Endothelial cell of umbilical vein (primary cell): ENCODE measurements at regions not wholly inside any gene's neighbourhood (a gene's known extent, or its start where the extent isn't known, plus 50 kb on each side); places are given as distances from the start of the nearest gene placed in this dataset.

Experiments
- BruUV-seq: library from RNA; stranded (reverse); fragments of 400-500 nt; replicated peaks from 2 replicates; lab custom pipeline; 2021; lab: Mats Ljungman, UMichigan
- CTCF ChIA-PET: fragments of 300-600, 350-600 bp; sonication (Branson Sonifier 250); formaldehyde crosslinking; loops from one replicate; lab custom pipeline; 2021; ENCODE audit warnings: antibody characterized with exemption, inconsistent platforms; lab: Charles Lee
- POLR2A ChIA-PET: fragments of 300-600, 350-600 bp; sonication (Branson Sonifier 250); formaldehyde crosslinking; loops from one replicate; lab custom pipeline; 2021; ENCODE audit warnings: antibody characterized with exemption, inconsistent platforms; lab: Charles Lee
- DNase-seq: peaks from one replicate; pipeline ENCODE4 v3.0.0-alpha.2; 2011; ENCODE audit warnings: low read depth, low spot score
- FAIRE-seq: peaks from 2 replicates; lab custom pipeline; 2011; peaks lifted over from hg19 to GRCh38; lab: Jason Lieb, UNC
- H2AFZ ChIP-seq: 2 replicates; pipeline ENCODE4 v1.6.0; 2012; ENCODE audit warnings: low read depth, low read length, control low read depth, inconsistent platforms
- H3K27ac ChIP-seq: 2 replicates; pipeline ENCODE4 v1.5.1; 2011; ENCODE audit warnings: low read depth, mild to moderate bottlenecking, control low read depth, low read length, moderate library complexity; ENCODE audit not compliant: insufficient read depth
- H3K27me3 ChIP-seq, 2 experiments: 2 replicates each; pipeline versions ENCODE4 v1.6.0 to v1.6.1; 2011; ENCODE audit warnings: low read length in 2 of 2, mixed read lengths in 1 of 2; ENCODE audit not compliant: control insufficient read depth in 2 of 2, insufficient read depth in 2 of 2
- H3K36me3 ChIP-seq, 2 experiments: 2 replicates in 1 of 2; 3 replicates in 1 of 2; pipeline ENCODE4 v1.5.1; 2011; ENCODE audit warnings: low read length in 2 of 2, mild to moderate bottlenecking in 1 of 2, moderate library complexity in 1 of 2; ENCODE audit not compliant: control insufficient read depth in 2 of 2, insufficient read depth in 2 of 2; ENCODE audit errors: extremely low read depth in 1 of 2
- H3K4me1 ChIP-seq: 3 replicates; pipeline ENCODE4 v1.5.1; 2011; ENCODE audit warnings: mild to moderate bottlenecking, low read length; ENCODE audit not compliant: control insufficient read depth, insufficient read depth; ENCODE audit errors: extremely low read depth
- H3K4me2 ChIP-seq: 2 replicates; pipeline ENCODE4 v1.6.1; 2011; ENCODE audit warnings: low read length, control low read depth, mixed read lengths; ENCODE audit not compliant: insufficient read depth
- H3K4me3 ChIP-seq, 3 experiments: fragments of 200-600 bp in 1 of 3; sonication (generic), shearing (Covaris generic) in 1 of 3; replicated peaks in 1 of 3; 2 replicates each; pipeline ENCODE4 v1.5.1; 2011 to 2016; ENCODE audit warnings: control low read depth in 3 of 3, low read length in 3 of 3, mild to moderate bottlenecking in 2 of 3, inconsistent platforms in 1 of 3, low read depth in 1 of 3, moderate library complexity in 1 of 3; ENCODE audit not compliant: insufficient read depth in 1 of 3
- H3K79me2 ChIP-seq: 2 replicates; pipeline ENCODE4 v1.6.0; 2012; ENCODE audit warnings: low read length, inconsistent platforms; ENCODE audit not compliant: control insufficient read depth, insufficient read depth
- H3K9ac ChIP-seq: replicated peaks from 2 replicates; pipeline ENCODE3; 2011; ENCODE audit warnings: low read length, control low read depth; ENCODE audit not compliant: insufficient read depth; ENCODE audit errors: extremely low read depth
- H3K9me1 ChIP-seq: replicated peaks from 3 replicates; pipeline ENCODE4 v1.6.0; 2011; ENCODE audit warnings: mild to moderate bottlenecking, low read length; ENCODE audit not compliant: control insufficient read depth, insufficient read depth; ENCODE audit errors: extremely low read depth
- H3K9me3 ChIP-seq: replicated peaks from 2 replicates; pipeline ENCODE4 v1.5.1; 2012; ENCODE audit warnings: low read length, inconsistent platforms; ENCODE audit not compliant: control insufficient read depth, insufficient read depth
- H4K20me1 ChIP-seq: replicated peaks from 2 replicates; pipeline ENCODE3; 2011; ENCODE audit warnings: mild to moderate bottlenecking, low read length; ENCODE audit not compliant: control insufficient read depth, insufficient read depth; ENCODE audit errors: extremely low read depth
- CTCF ChIP-seq, 2 donors: IDR thresholded peaks; 1 replicate in 1 of 2; 2 replicates in 1 of 2; pipeline ENCODE4 v1.5.1; 2011; ENCODE audit warnings: low read length in 2 of 2, mild to moderate bottlenecking in 2 of 2, moderate library complexity in 2 of 2, control low read depth in 1 of 2, inconsistent platforms in 1 of 2, low read depth in 1 of 2; ENCODE audit not compliant: insufficient read depth in 1 of 2; ENCODE audit errors: extremely low read depth in 1 of 2
- EZH2 ChIP-seq: IDR thresholded peaks from 2 replicates; pipeline ENCODE4 v1.6.1; 2012; ENCODE audit warnings: borderline replicate concordance, low read depth, mild to moderate bottlenecking, moderate library complexity, low read length, inconsistent platforms; ENCODE audit not compliant: severe bottlenecking
- FOS ChIP-seq: IDR thresholded peaks from 2 replicates; pipeline ENCODE4 v1.6.1; 2011; ENCODE audit warnings: mild to moderate bottlenecking, low read length, moderate library complexity, borderline replicate concordance; ENCODE audit not compliant: insufficient read depth
- GATA2 ChIP-seq: IDR thresholded peaks from 2 replicates; pipeline ENCODE4 v1.7.0; 2011; ENCODE audit warnings: low read depth, mild to moderate bottlenecking, moderate library complexity, mixed read lengths, low read length; ENCODE audit not compliant: insufficient read length, insufficient read depth
- JUN ChIP-seq: IDR thresholded peaks from 2 replicates; pipeline ENCODE4 v1.6.1; 2011; ENCODE audit warnings: borderline replicate concordance, low read depth; ENCODE audit not compliant: insufficient read length, insufficient read depth
- MYC ChIP-seq: IDR thresholded peaks from one replicate; pipeline ENCODE4 v1.6.1; 2011; ENCODE audit warnings: mild to moderate bottlenecking, low read depth, low read length
- POLR2A ChIP-seq: IDR thresholded peaks from 2 replicates; pipeline ENCODE4 v1.6.1; 2012; ENCODE audit warnings: low read depth, mild to moderate bottlenecking, control low read depth, low read length
- POLR2AphosphoS5 ChIP-seq: IDR thresholded peaks from 2 replicates; pipeline ENCODE4 v1.6.1; 2012; ENCODE audit warnings: low read depth, mild to moderate bottlenecking, control low read depth, low read length, moderate library complexity; ENCODE audit not compliant: insufficient read depth
- dilution Hi-C: fragments of 300-500 bp; cut with MboI; formaldehyde crosslinking; loops from one replicate; pipeline ENCODE4 v1.15.0; 2019; ENCODE audit warnings: low sequenced_read_pairs; ENCODE audit not compliant: extremely low pct_ligation_motif_present
- intact Hi-C: fragments of 100-400 bp; cut with micrococcal nuclease; formaldehyde crosslinking; loops from one replicate; pipeline ENCODE4 v1.10.0; 2022

DNA sequence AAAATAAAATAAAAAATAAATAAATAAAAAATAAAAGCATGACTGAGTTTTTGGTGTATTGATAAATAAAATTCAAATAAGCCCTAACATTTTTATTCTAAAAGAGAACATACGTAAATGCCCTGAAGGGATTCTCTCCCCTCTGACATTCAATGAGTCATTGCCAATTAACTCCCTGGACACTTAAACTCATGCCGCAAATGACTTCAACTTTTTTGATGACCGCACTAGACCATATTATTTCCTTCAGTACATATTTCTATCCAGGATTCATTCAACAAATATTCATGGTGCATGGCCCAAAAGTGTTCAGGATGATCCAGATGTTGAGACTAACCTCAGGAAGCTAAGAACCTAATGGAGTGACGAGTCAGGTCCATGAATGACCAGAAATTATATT, 195.9 kb upstream of the LRRN1 start:
- BruUV-seq = no TSS peak
- Histone ChIP-seq H3K4me2 (no peak overlapping the region), H3K9me1 (no peaks in the 10 kb centered on the region), H3K36me3 (no peaks in the 10 kb centered on the region), H3K79me2 (no peaks in the 10 kb centered on the region), H3K4me1 (no peaks in the 10 kb centered on the region), H2AFZ (no peak overlapping the region), H3K27ac (no peak overlapping the region), H4K20me1 (no peaks in the 10 kb centered on the region), H3K27me3 (no peaks in the 10 kb centered on the region), H3K4me3 (no peak overlapping the region), H3K9me3 (peaks cover 4% of the 10 kb centered on the region), H3K9ac (no peak overlapping the region)
- FAIRE-seq (no peak), DNase-seq (no peak)
- ChIA-PET CTCF (no interaction called here), POLR2A (no interaction called here)
- dilution Hi-C loops = no loop called here
- intact Hi-C loops = no loop called here
- TF ChIP-seq MYC (no peak), GATA2 (no peak), POLR2AphosphoS5 (no peak), FOS (no peak), CTCF (IDR thresholded peaks at IDR 0.05; ENCODE audit: extremely low read depth in 1 of 2, insufficient read depth in 1 of 2, low read depth in 1 of 2, low read length in 2 of 2) (no peak), EZH2 (no peak), POLR2A (no peak), JUN (no peak)
